Keratinocyte (primary cell): ENCODE measurements at regions not wholly inside any gene's neighbourhood (a gene's known extent, or its start where the extent isn't known, plus 50 kb on each side); places are given as distances from the start of the nearest gene placed in this dataset.

Source experiments
- CTCF ChIP-seq, 3 experiments: IDR thresholded peaks in 1 of 3; conservative IDR thresholded peaks in 1 of 3; optimal IDR thresholded peaks in 1 of 3; 2 replicates in 2 of 3; 3 replicates in 1 of 3; pipeline versions ENCODE3 to v1.5.1; 2011; ENCODE audit warnings: low read length in 3 of 3, mild to moderate bottlenecking in 3 of 3, moderate library complexity in 2 of 3, control low read depth in 1 of 3, inconsistent platforms in 1 of 3; ENCODE audit not compliant: insufficient read depth in 2 of 3; ENCODE audit errors: extremely low read depth in 1 of 3
- EZH2 ChIP-seq: IDR thresholded peaks from one replicate; pipeline ENCODE4 v1.6.1; 2012; ENCODE audit warnings: inconsistent platforms, mild to moderate bottlenecking, low read length, moderate library complexity

- TF ChIP-seq CTCF (optimal IDR thresholded peaks at IDR 0.05 in 1 of 3, IDR thresholded peaks at IDR 0.05 in 1 of 3, conservative IDR thresholded peaks at IDR 0.05 in 1 of 3; ENCODE audit: extremely low read depth in 1 of 3, insufficient read depth in 2 of 3, low read length in 3 of 3) (no peak), EZH2 (no peak)
These were observed 55.6 kb upstream of the ABCB5 start for GRCh38 chr7:20559883-20560282.
